GM11168 (cell line): ENCODE measurements at regions not wholly inside any gene's neighbourhood (a gene's known extent, or its start where the extent isn't known, plus 50 kb on each side); places are given as distances from the start of the nearest gene placed in this dataset.

Experiments
- in situ Hi-C: fragments of 300-500 bp; cut with MboI; formaldehyde crosslinking; loops from one replicate; pipeline ENCODE4 v1.12.0; 2022; ENCODE audit warnings: low sequenced_read_pairs; ENCODE audit not compliant: unreplicated experiment

- in situ Hi-C loops = no loop called here
Observed at GRCh38 chr15:85886309-85886811, 91.6 kb upstream of the KLHL25 start.

GRCh38 chr15:85889956-85890619, 95.4 kb upstream of the KLHL25 start:
- in situ Hi-C loops = no loop called here

- in situ Hi-C loops = no loop called here
Observed at GRCh38 chr15:85890620-85890980, 95.9 kb upstream of the KLHL25 start.

GRCh38 chr15:85891470-85891869, 96.7 kb upstream of the KLHL25 start:
- in situ Hi-C loops = no loop called here

GRCh38 chr15:85892232-85892631, 97.5 kb upstream of the KLHL25 start:
- in situ Hi-C loops = no loop called here

GRCh38 chr15:85897207-85897894, 102.6 kb upstream of the KLHL25 start:
- in situ Hi-C loops = no loop called here

- in situ Hi-C loops = no loop called here
Observed at GRCh38 chr15:85897895-85898717, 103.4 kb upstream of the KLHL25 start.

GRCh38 chr15:85899927-85900326, 105.2 kb upstream of the KLHL25 start:
- in situ Hi-C loops = no loop called here

GRCh38 chr15:85905751-85906450, 111.2 kb upstream of the KLHL25 start:
- in situ Hi-C loops = no loop called here

- in situ Hi-C loops = no loop called here
Observed at GRCh38 chr15:85906640-85907039, 111.9 kb upstream of the KLHL25 start.

- in situ Hi-C loops = no loop called here
Observed at GRCh38 chr15:85910834-85911233, 116.1 kb upstream of the KLHL25 start.

- in situ Hi-C loops = no loop called here
Observed at GRCh38 chr15:85913461-85913860, 118.7 kb upstream of the KLHL25 start.

- in situ Hi-C loops = no loop called here
Observed at GRCh38 chr15:85920956-85921355, 126.2 kb upstream of the KLHL25 start.

- in situ Hi-C loops = no loop called here
Observed at GRCh38 chr15:85924088-85924487, 129.4 kb upstream of the KLHL25 start.

- in situ Hi-C loops = no loop called here
Observed at GRCh38 chr15:85925649-85926237, 131.0 kb upstream of the KLHL25 start.

GRCh38 chr15:85926834-85927233, 132.1 kb upstream of the KLHL25 start:
- in situ Hi-C loops = no loop called here

- in situ Hi-C loops = no loop called here
Observed at GRCh38 chr15:85927931-85928537, 133.3 kb upstream of the KLHL25 start.

GRCh38 chr15:85929786-85930185, 135.1 kb upstream of the KLHL25 start:
- in situ Hi-C loops = no loop called here

GRCh38 chr15:85932391-85932790, 137.7 kb upstream of the KLHL25 start:
- in situ Hi-C loops = no loop called here

- in situ Hi-C loops = no loop called here
Observed at GRCh38 chr15:85934691-85935090, 140.0 kb upstream of the KLHL25 start.
